GM12874 (cell line): ENCODE measurements at regions not wholly inside any gene's neighbourhood (a gene's known extent, or its start where the extent isn't known, plus 50 kb on each side); places are given as distances from the start of the nearest gene placed in this dataset.

Experiments
- CTCF ChIP-seq: IDR thresholded peaks from 2 replicates; pipeline ENCODE4 v1.5.1; 2011; ENCODE audit warnings: low read depth, mild to moderate bottlenecking, control low read depth, low read length, moderate library complexity; ENCODE audit not compliant: insufficient read depth

GRCh38 chr5:129384193-129384592, 75.9 kb upstream of the ADAMTS19 start:
- TF ChIP-seq CTCF: no peak

- no peak for TF ChIP-seq CTCF
Measured at GRCh38 chr5:129384736-129385135, 75.4 kb upstream of the ADAMTS19 start.

DNA sequence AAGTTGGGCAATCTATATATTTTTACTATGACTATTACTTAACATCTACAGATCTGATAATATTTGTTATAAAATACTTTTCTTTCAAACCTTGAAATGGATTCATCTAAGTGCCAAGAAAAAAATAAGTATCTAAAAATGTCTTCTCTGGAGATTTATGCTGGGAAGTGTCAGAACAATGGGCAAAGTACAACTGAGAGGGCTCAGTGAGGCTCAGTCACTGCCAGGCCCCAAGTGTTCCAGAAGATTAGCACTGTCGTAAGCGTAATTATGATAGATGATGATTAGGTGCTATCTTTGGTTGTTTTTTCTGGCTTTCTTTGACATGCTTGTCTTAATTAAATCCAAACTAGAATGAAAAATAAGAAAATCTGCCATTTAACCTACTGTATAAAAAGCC, 72.2 kb upstream of the ADAMTS19 start:
- TF ChIP-seq CTCF: no peak

- no peak for TF ChIP-seq CTCF
Measured at GRCh38 chr5:129392681-129393080, 67.4 kb upstream of the ADAMTS19 start.

GRCh38 chr5:129395247-129395646, 64.9 kb upstream of the ADAMTS19 start:
- no peak for TF ChIP-seq CTCF

- TF ChIP-seq CTCF: no peak
Measured at GRCh38 chr5:129398026-129398678, 61.9 kb upstream of the ADAMTS19 start.

GRCh38 chr5:129399069-129399468, 61.0 kb upstream of the ADAMTS19 start:
- TF ChIP-seq CTCF: no peak

GRCh38 chr5:129400395-129400983, 59.6 kb upstream of the ADAMTS19 start:
- no peak for TF ChIP-seq CTCF
